ENCODE measurements at regions not wholly inside any gene's neighbourhood (a gene's known extent, or its start where the extent isn't known, plus 50 kb on each side); places are given as distances from the start of the nearest gene placed in this dataset.

GRCh38 chr10:25815999-25816768 lies 117.8 kb upstream of the MYO3A start:
- TF ChIP-seq, protein P1, sequence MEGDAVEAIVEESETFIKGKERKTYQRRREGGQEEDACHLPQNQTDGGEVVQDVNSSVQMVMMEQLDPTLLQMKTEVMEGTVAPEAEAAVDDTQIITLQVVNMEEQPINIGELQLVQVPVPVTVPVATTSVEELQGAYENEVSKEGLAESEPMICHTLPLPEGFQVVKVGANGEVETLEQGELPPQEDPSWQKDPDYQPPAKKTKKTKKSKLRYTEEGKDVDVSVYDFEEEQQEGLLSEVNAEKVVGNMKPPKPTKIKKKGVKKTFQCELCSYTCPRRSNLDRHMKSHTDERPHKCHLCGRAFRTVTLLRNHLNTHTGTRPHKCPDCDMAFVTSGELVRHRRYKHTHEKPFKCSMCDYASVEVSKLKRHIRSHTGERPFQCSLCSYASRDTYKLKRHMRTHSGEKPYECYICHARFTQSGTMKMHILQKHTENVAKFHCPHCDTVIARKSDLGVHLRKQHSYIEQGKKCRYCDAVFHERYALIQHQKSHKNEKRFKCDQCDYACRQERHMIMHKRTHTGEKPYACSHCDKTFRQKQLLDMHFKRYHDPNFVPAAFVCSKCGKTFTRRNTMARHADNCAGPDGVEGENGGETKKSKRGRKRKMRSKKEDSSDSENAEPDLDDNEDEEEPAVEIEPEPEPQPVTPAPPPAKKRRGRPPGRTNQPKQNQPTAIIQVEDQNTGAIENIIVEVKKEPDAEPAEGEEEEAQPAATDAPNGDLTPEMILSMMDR (conservative IDR thresholded peaks at IDR 0.05), result no peak
- no peak for TF ChIP-seq ZFX (IDR thresholded peaks at IDR 0.05)

All from C4-2B (cell line).